Hepatocyte (in vitro differentiated cells): ENCODE measurements at regions not wholly inside any gene's neighbourhood (a gene's known extent, or its start where the extent isn't known, plus 50 kb on each side); places are given as distances from the start of the nearest gene placed in this dataset.

ENCODE experiments used
- DNase-seq: peaks from one replicate; pipeline ENCODE4 v3.0.0-alpha.2; 2016; ENCODE audit warnings: low spot score
- H2AFZ ChIP-seq: fragments of 200-600 bp; sonication (generic); 2 replicates; pipeline ENCODE4 v1.6.0; 2016; ENCODE audit warnings: antibody characterized with exemption, mild to moderate bottlenecking
- H3K27ac ChIP-seq: fragments of 200-600 bp; sonication (generic); 2 replicates; pipeline ENCODE4 v1.5.1; 2016; ENCODE audit warnings: mild to moderate bottlenecking
- H3K27me3 ChIP-seq: fragments of 200-600 bp; sonication (generic); 2 replicates; pipeline ENCODE4 v1.6.1; 2016
- H3K36me3 ChIP-seq: fragments of 200-600 bp; sonication (generic); replicated peaks from 2 replicates; pipeline ENCODE4 v1.5.1; 2016; ENCODE audit warnings: low read depth; ENCODE audit not compliant: insufficient read depth
- H3K4me1 ChIP-seq: fragments of 200-600 bp; sonication (generic); 2 replicates; pipeline ENCODE4 v1.5.1; 2016; ENCODE audit warnings: mild to moderate bottlenecking, moderate library complexity; ENCODE audit not compliant: insufficient read depth
- H3K4me2 ChIP-seq: fragments of 200-600 bp; sonication (generic); 2 replicates; pipeline ENCODE4 v1.6.0; 2016
- H3K4me3 ChIP-seq: fragments of 200-600 bp; sonication (generic); 2 replicates; pipeline ENCODE4 v1.5.1; 2016; ENCODE audit warnings: mild to moderate bottlenecking
- H3K79me2 ChIP-seq: fragments of 200-600 bp; sonication (generic); 2 replicates; pipeline ENCODE4 v1.6.0; 2017; ENCODE audit warnings: mild to moderate bottlenecking
- H3K9me2 ChIP-seq: fragments of 200-600 bp; sonication (generic); replicated peaks from 2 replicates; pipeline ENCODE4 v1.6.0; 2017; ENCODE audit warnings: mild to moderate bottlenecking; ENCODE audit not compliant: insufficient read depth
- H3K9me3 ChIP-seq: fragments of 200-600 bp; sonication (generic); 2 replicates; pipeline ENCODE4 v1.5.1; 2016; ENCODE audit warnings: low read depth, mild to moderate bottlenecking
- H4K20me1 ChIP-seq: fragments of 200-600 bp; sonication (generic); 2 replicates; pipeline ENCODE4 v1.6.0; 2016; ENCODE audit warnings: mild to moderate bottlenecking; ENCODE audit not compliant: insufficient read depth, poor library complexity, severe bottlenecking
- EZH2 ChIP-seq: fragments of 200-600 bp; sonication (generic); IDR thresholded peaks from 2 replicates; pipeline ENCODE4 v1.6.1; 2016; ENCODE audit warnings: antibody characterized with exemption, mild to moderate bottlenecking, borderline replicate concordance
- EZH2phosphoT487 ChIP-seq: fragments of 200-600 bp; sonication (generic); IDR thresholded peaks from one replicate; pipeline ENCODE4 v1.6.1; 2018; ENCODE audit warnings: antibody characterized with exemption, mild to moderate bottlenecking, low read depth, moderate library complexity; ENCODE audit not compliant: unreplicated experiment, severe bottlenecking
- WGBS: methylation state at CpG from one replicate; pipeline ENCODE4 v1.1.6; 2016; ENCODE audit warnings: low lambda C conversion rate; ENCODE audit errors: missing lambda C conversion rate; 5-methylcytosine and 5-hydroxymethylcytosine counted together
- TF ChIP-seq, protein P1 (sequence below): fragments of 200-600 bp; sonication (generic); IDR thresholded peaks from 2 replicates; pipeline ENCODE4 v1.5.1; 2016; ENCODE audit warnings: antibody characterized with exemption, mild to moderate bottlenecking; ENCODE audit not compliant: poor library complexity

DNA sequence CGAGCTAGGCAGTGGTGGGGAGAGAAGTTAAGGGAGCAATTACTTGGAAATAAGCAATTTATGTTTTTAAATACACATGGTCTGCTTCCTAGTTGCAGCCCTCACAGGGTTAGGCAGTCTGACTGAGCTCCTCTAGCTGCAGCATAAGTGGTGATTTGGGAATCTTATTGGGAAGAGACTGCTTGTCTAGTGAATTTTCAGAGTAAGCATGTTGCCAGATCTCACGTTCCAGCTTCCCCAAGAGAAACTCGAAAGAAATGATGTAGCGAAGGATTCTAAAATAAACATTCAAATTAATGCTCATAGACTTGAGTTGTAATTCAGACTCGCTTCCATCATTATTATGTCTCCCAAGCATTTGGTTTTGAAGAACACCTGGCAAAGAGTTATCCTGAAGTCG is 440.2 kb downstream of the ATP23 start:
- DNase-seq, result no peak
- Histone ChIP-seq H3K27me3 (no peaks in the 10 kb centered on the region), H3K4me2 (no peak overlapping the region), H3K27ac (no peak overlapping the region), H3K4me3 (no peak overlapping the region), H2AFZ (no peak overlapping the region), H3K9me3 (no peaks in the 10 kb centered on the region), H3K36me3 (no peaks in the 10 kb centered on the region), H4K20me1 (no peaks in the 10 kb centered on the region), H3K4me1 (peaks cover 3% of the 10 kb centered on the region), H3K9me2 (no peaks in the 10 kb centered on the region), H3K79me2 (no peaks in the 10 kb centered on the region)
- no peak for TF ChIP-seq EZH2
- 91% methylated on average over 6 of the region's 6 CpGs for WGBS

DNA sequence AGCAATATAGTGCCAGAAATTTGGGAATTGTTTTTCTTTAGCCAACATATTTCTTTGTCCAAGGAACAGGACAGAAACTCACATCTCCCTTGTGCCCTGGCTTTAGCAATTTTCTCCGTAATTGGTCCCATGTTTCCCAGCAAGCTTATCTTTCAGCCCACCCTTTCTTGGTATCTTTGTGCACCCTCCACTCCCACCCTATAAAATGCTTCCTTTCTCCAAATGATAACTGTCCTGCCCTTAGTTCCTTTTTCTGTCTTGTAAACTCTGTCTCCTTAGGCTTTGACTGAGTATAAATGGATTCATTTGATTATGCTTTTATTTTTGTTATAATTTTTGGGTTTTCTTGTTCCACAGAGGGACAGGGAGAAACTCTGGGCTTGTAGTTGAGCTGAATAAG is 442.8 kb downstream of the ATP23 start:
- no peaks in the 10 kb centered on the region for H3K36me3 ChIP-seq
- H3K9me3 ChIP-seq, result no peaks in the 10 kb centered on the region
- no peak overlapping the region for H2AFZ ChIP-seq
- no peaks in the 10 kb centered on the region for H3K27me3 ChIP-seq
- H3K4me1 ChIP-seq, result peaks cover 3% of the 10 kb centered on the region
- 91% methylated on average over 1 of the region's 1 CpG for WGBS
- H3K9me2 ChIP-seq, result no peaks in the 10 kb centered on the region
- no peaks in the 10 kb centered on the region for H4K20me1 ChIP-seq
- TF ChIP-seq EZH2phosphoT487, result no peak
- no peak for TF ChIP-seq EZH2
- TF ChIP-seq, protein P1, sequence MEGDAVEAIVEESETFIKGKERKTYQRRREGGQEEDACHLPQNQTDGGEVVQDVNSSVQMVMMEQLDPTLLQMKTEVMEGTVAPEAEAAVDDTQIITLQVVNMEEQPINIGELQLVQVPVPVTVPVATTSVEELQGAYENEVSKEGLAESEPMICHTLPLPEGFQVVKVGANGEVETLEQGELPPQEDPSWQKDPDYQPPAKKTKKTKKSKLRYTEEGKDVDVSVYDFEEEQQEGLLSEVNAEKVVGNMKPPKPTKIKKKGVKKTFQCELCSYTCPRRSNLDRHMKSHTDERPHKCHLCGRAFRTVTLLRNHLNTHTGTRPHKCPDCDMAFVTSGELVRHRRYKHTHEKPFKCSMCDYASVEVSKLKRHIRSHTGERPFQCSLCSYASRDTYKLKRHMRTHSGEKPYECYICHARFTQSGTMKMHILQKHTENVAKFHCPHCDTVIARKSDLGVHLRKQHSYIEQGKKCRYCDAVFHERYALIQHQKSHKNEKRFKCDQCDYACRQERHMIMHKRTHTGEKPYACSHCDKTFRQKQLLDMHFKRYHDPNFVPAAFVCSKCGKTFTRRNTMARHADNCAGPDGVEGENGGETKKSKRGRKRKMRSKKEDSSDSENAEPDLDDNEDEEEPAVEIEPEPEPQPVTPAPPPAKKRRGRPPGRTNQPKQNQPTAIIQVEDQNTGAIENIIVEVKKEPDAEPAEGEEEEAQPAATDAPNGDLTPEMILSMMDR, result no peak
- no peak for DNase-seq
- no peak overlapping the region for H3K4me3 ChIP-seq
- H3K79me2 ChIP-seq, result no peaks in the 10 kb centered on the region
- H3K27ac ChIP-seq, result no peak overlapping the region
- no peak overlapping the region for H3K4me2 ChIP-seq

DNA sequence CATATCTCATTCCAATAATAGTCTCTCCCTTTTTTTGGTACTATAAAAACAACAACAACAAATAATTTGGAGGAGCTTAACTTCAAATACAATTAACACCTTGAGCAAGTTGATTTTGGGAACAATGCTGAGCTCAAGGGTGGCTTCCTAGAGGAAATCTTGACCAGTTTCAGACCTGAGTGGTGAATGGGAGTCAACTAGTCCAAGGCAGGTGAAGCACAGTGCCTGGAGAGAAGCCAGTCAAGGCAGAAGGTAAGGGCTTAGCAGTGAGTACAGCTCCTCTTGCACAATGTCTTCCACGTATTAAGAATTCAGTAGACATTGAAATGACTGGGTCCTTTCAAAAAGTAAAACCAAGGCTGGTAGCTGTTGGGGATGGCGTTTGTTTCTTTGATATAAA is 444.8 kb downstream of the ATP23 start:
- TF ChIP-seq EZH2 (no peak), EZH2phosphoT487 (no peak)
- TF ChIP-seq, protein P1, result no peak
- Histone ChIP-seq H3K27ac (no peak overlapping the region), H2AFZ (no peak overlapping the region), H3K36me3 (no peaks in the 10 kb centered on the region), H3K79me2 (no peaks in the 10 kb centered on the region), H3K27me3 (no peaks in the 10 kb centered on the region), H4K20me1 (no peaks in the 10 kb centered on the region), H3K9me3 (no peaks in the 10 kb centered on the region), H3K4me1 (peaks cover 3% of the 10 kb centered on the region), H3K4me3 (no peak overlapping the region), H3K9me2 (no peaks in the 10 kb centered on the region), H3K4me2 (no peak overlapping the region)
- 76% methylated on average over 2 of the region's 2 CpGs for WGBS
- no peak for DNase-seq

DNA sequence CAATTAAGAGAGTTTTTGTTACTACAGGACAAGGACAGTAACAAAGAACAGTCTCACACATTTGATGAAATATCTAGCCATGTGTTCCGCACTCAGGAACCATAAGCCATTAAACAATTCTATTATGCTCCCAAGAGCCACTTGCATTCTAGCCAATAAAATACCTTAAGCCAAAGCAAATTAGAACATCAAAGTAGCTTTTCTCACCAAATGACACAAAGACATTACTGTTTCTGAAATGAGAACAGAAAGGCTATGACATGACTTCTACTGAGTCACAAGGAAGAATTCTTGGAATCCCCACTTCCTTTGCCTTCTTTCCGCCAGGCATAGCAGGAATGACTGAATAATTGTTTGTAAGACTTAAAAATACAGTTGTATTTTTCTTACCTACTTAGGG is 445.8 kb downstream of the ATP23 start:
- no peak overlapping the region for H3K4me3 ChIP-seq
- TF ChIP-seq, protein P1, result no peak
- no peak for TF ChIP-seq EZH2
- no peak for TF ChIP-seq EZH2phosphoT487
- 47% methylated on average over 2 of the region's 2 CpGs for WGBS
- no peaks in the 10 kb centered on the region for H3K27me3 ChIP-seq
- H3K4me1 ChIP-seq, result peaks cover 3% of the 10 kb centered on the region
- no peaks in the 10 kb centered on the region for H3K36me3 ChIP-seq
- H3K79me2 ChIP-seq, result no peaks in the 10 kb centered on the region
- H3K9me2 ChIP-seq, result no peaks in the 10 kb centered on the region
- H2AFZ ChIP-seq, result no peak overlapping the region
- no peak overlapping the region for H3K4me2 ChIP-seq
- no peak overlapping the region for H3K27ac ChIP-seq
- H3K9me3 ChIP-seq, result no peaks in the 10 kb centered on the region
- H4K20me1 ChIP-seq, result no peaks in the 10 kb centered on the region
- DNase-seq, result no peak
